GM12878 (cell line): ENCODE measurements at regions not wholly inside any gene's neighbourhood (a gene's known extent, or its start where the extent isn't known, plus 50 kb on each side); places are given as distances from the start of the nearest gene placed in this dataset.

Experiments used
- ATAC-seq: fragments of 200-7000 bp; cut with Tn5 transposase; 3 replicates; pipeline ENCODE4 v1.9.1; 2020; ENCODE audit warnings: mild to moderate bottlenecking, moderate library complexity
- BruUV-seq: library from RNA; stranded (reverse); fragments of 400-500 nt; replicated peaks from 2 replicates; lab custom pipeline; 2021; lab: Mats Ljungman, UMichigan
- CTCF ChIA-PET: fragments of 300-600 bp; sonication (Branson Sonifier 250); formaldehyde crosslinking; extraction: SDS; loops from one replicate; lab custom pipeline; 2021; ENCODE audit warnings: inconsistent platforms; lab: Yijun Ruan, JAX
- POLR2A ChIA-PET: fragments of 350-600 bp; formaldehyde crosslinking; extraction: SDS; loops from one replicate; lab custom pipeline; 2021; ENCODE audit warnings: inconsistent platforms; lab: Charles Lee
- RAD21 ChIA-PET: fragments of 300-600 bp; sonication (Branson Sonifier 250); formaldehyde crosslinking; loops from one replicate; lab custom pipeline; 2023; ENCODE audit warnings: antibody characterized with exemption; ENCODE audit not compliant: unreplicated experiment; lab: Charles Lee
- SMC1A ChIA-PET: fragments of 300-600 bp; sonication (Branson Sonifier 250); formaldehyde crosslinking; loops from one replicate; lab custom pipeline; 2023; ENCODE audit not compliant: unreplicated experiment, uncharacterized antibody; lab: Charles Lee
- DNase-seq: peaks from one replicate; pipeline ENCODE4 v3.0.0-alpha.2; 2011; ENCODE audit warnings: low read depth, low spot score
- FAIRE-seq: peaks from 3 replicates; lab custom pipeline; 2011; peaks lifted over from hg19 to GRCh38; lab: Jason Lieb, UNC
- H2AFZ ChIP-seq: 2 replicates; pipeline ENCODE4 v1.6.0; 2011; ENCODE audit warnings: low read depth, low read length, control low read depth; ENCODE audit not compliant: control insufficient read depth
- H3K27ac ChIP-seq: 2 replicates; pipeline ENCODE4 v1.5.1; 2011; ENCODE audit warnings: control low read depth; ENCODE audit not compliant: control insufficient read depth, insufficient read depth
- H3K27me3 ChIP-seq, 2 experiments: replicated peaks in 1 of 2; 2 replicates each; pipeline versions ENCODE4 v1.6.0 to v1.6.1; 2011; ENCODE audit warnings: low read length in 1 of 2; ENCODE audit not compliant: control insufficient read depth in 2 of 2, insufficient read depth in 2 of 2
- H3K36me3 ChIP-seq, 2 experiments: 2 replicates each; pipeline ENCODE4 v1.5.1; 2011; ENCODE audit warnings: low read length in 1 of 2; ENCODE audit not compliant: control insufficient read depth in 2 of 2, insufficient read depth in 2 of 2
- H3K4me1 ChIP-seq: 2 replicates; pipeline ENCODE4 v1.6.1; 2011; ENCODE audit warnings: mild to moderate bottlenecking, low read length, moderate library complexity, mixed read lengths; ENCODE audit not compliant: control insufficient read depth, insufficient read depth
- H3K4me2 ChIP-seq: 2 replicates; pipeline ENCODE4 v1.6.0; 2011; ENCODE audit warnings: control low read depth; ENCODE audit not compliant: control insufficient read depth, insufficient read depth
- H3K4me3 ChIP-seq: fragments of 200-600 bp; sonication (generic); 2 replicates; pipeline ENCODE4 v1.5.1; 2016
- H3K79me2 ChIP-seq: 2 replicates; pipeline ENCODE4 v1.6.0; 2011; ENCODE audit warnings: low read length; ENCODE audit not compliant: control insufficient read depth, insufficient read depth
- H3K9ac ChIP-seq: 2 replicates; pipeline ENCODE4 v1.8.0; 2011; ENCODE audit warnings: low read length, control low read depth, mixed read lengths; ENCODE audit not compliant: control insufficient read depth, insufficient read depth
- H3K9me3 ChIP-seq: replicated peaks from 3 replicates; pipeline ENCODE4 v1.5.1; 2011; ENCODE audit warnings: mild to moderate bottlenecking, low read length; ENCODE audit not compliant: control insufficient read depth, insufficient read depth
- H4K20me1 ChIP-seq: 2 replicates; pipeline ENCODE4 v1.6.0; 2011; ENCODE audit not compliant: control insufficient read depth, insufficient read depth
- BCL11A ChIP-seq: IDR thresholded peaks from 2 replicates; pipeline ENCODE4 v1.6.1; 2011; ENCODE audit warnings: low read depth, low read length
- BMI1 ChIP-seq: fragments of 450-650 bp; IDR thresholded peaks from 2 replicates; pipeline ENCODE4 v1.6.1; 2016; ENCODE audit warnings: mild to moderate bottlenecking, moderate library complexity, borderline replicate concordance
- DPF2 ChIP-seq: fragments of 450-650 bp; IDR thresholded peaks from 2 replicates; pipeline ENCODE4 v1.6.1; 2017; ENCODE audit warnings: mild to moderate bottlenecking
- FOS ChIP-seq: IDR thresholded peaks from 3 replicates; pipeline ENCODE4 v1.6.1; 2011; ENCODE audit warnings: borderline replicate concordance; ENCODE audit not compliant: insufficient read length; ENCODE audit errors: extremely low read depth
- KAT2A ChIP-seq: conservative IDR thresholded peaks from 2 replicates; pipeline ENCODE4 v1.6.1; 2011; ENCODE audit warnings: low read depth, low read length; ENCODE audit not compliant: control insufficient read depth
- MYC ChIP-seq: IDR thresholded peaks from 2 replicates; pipeline ENCODE4 v1.6.1; 2011; ENCODE audit warnings: mild to moderate bottlenecking, low read length, moderate library complexity, inconsistent platforms; ENCODE audit not compliant: insufficient read depth, insufficient replicate concordance, insufficient read length, severe bottlenecking
- POLR2A ChIP-seq: IDR thresholded peaks from 2 replicates; pipeline ENCODE4 v1.6.1; 2011; ENCODE audit warnings: low read depth, mild to moderate bottlenecking, low read length
- SREBF1 ChIP-seq: IDR thresholded peaks from 2 replicates; pipeline ENCODE4 v1.6.1; 2012; ENCODE audit warnings: mild to moderate bottlenecking, low read length
- TBL1XR1 ChIP-seq: IDR thresholded peaks from 2 replicates; pipeline ENCODE4 v1.6.1; 2012; ENCODE audit warnings: low read depth, low read length, improper control_type of control experiment
- TCF12 ChIP-seq: IDR thresholded peaks from 2 replicates; pipeline ENCODE4 v1.6.1; 2011; ENCODE audit warnings: low read depth, mild to moderate bottlenecking, low read length
- WGBS: methylation state at CpG from one replicate; pipeline ENCODE4 v1.1.6; 2016; ENCODE audit warnings: low lambda C conversion rate; ENCODE audit not compliant: insufficient replicate concordance, insufficient coverage; ENCODE audit errors: missing lambda C conversion rate; 5-methylcytosine and 5-hydroxymethylcytosine counted together
- in situ Hi-C: fragments of 300-500 bp; cut with MboI; formaldehyde crosslinking; loops from 9 replicates; pipeline ENCODE4 v1.14.3; 2018; ENCODE audit warnings: mixed read lengths
- intact Hi-C: fragments of 100-400 bp; cut with micrococcal nuclease; formaldehyde crosslinking; loops from one replicate; pipeline ENCODE4 v1.14.2; 2022; ENCODE audit not compliant: unreplicated experiment
- TF ChIP-seq, protein P1 (sequence below): IDR thresholded peaks from 2 replicates; pipeline ENCODE4 v1.6.1; 2012; ENCODE audit warnings: low read depth, low read length, improper control_type of control experiment
- TF ChIP-seq, protein P2 (sequence below): IDR thresholded peaks from 2 replicates; pipeline ENCODE4 v1.6.1; 2011; ENCODE audit warnings: borderline replicate concordance, low read depth, mild to moderate bottlenecking, moderate library complexity, low read length; ENCODE audit not compliant: insufficient read depth, poor library complexity, severe bottlenecking

DNA sequence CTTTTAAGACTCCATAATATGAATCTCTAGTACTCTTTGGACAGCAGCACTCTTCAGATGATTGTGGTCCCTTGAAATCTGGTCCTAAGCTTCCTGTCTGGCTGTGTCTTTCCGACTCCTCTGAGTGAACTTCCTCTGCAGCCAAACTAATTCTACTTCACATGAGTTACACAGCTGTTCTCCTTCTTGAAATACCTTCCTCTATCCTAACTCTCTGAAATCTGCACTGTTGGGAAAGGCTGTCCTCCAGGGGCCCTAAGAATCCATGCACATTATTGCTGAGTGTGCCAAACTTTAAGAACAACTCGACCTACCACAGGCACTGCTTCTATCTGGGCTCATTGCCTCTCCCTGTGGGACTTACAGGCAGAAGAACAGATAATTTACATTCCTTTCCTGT lies 217.3 kb upstream of the ARHGAP42 start:
- H4K20me1 ChIP-seq, result no peaks in the 10 kb centered on the region
- ChIA-PET CTCF (no interaction called here), POLR2A (no interaction called here), SMC1A (no interaction called here), RAD21 (no interaction called here)
- BruUV-seq, result no TSS peak
- H2AFZ ChIP-seq, result no peak overlapping the region
- H3K4me2 ChIP-seq, result no peak overlapping the region
- TF ChIP-seq POLR2A (no peak), SREBF1 (no peak)
- no peaks in the 10 kb centered on the region for H3K27me3 ChIP-seq
- DNase-seq, result no peak
- no peak overlapping the region for H3K4me3 ChIP-seq
- in situ Hi-C loops (no loop called here), intact Hi-C loops (no loop called here)
- H3K4me1 ChIP-seq, result no peaks in the 10 kb centered on the region
- WGBS, result 0% methylated on average over 2 of the region's 2 CpGs
- FAIRE-seq, result no peak
- no peaks in the 10 kb centered on the region for H3K9me3 ChIP-seq
- no peaks in the 10 kb centered on the region for H3K79me2 ChIP-seq
- H3K9ac ChIP-seq, result no peak overlapping the region
- no peak overlapping the region for H3K27ac ChIP-seq
- no peak for ATAC-seq
- H3K36me3 ChIP-seq, result no peaks in the 10 kb centered on the region

DNA sequence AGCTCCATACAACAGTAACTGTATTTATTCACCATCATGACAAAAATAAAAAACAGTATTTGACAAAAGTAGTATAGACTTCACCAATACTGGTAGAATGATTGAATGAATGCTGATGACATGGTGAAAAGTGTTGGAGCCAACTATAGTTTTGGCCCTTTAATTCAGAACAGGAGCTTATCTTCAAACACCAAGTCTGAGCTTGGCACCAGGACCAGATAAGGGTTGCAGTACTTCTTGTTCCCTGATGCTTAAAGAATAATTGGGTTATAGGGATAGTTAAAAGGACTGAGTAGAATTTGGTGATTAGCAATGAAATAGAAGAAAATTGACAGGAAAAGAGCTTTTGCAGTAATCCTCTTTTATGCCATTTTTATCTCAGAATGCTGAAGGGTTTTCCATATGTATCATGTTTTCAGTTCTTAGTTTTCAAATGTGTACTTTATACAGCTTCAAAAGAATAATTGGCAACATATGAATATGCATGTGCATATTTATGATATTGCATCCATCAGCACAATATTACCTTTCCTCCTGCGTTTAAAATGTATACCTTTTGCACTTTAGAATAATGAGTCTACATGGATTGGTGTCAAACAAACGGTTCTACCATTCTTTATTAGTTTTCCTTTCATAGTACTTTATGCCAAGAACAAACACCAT lies 214.2 kb upstream of the ARHGAP42 start:
- H3K36me3 ChIP-seq, result no peaks in the 10 kb centered on the region
- H2AFZ ChIP-seq, result no peak overlapping the region
- H3K4me2 ChIP-seq, result no peak overlapping the region
- H3K27ac ChIP-seq, result no peak overlapping the region
- DNase-seq, result no peak
- H3K79me2 ChIP-seq, result no peaks in the 10 kb centered on the region
- H3K27me3 ChIP-seq, result no peaks in the 10 kb centered on the region
- RAD21 ChIA-PET, result no interaction called here
- no TSS peak for BruUV-seq
- no peaks in the 10 kb centered on the region for H3K9me3 ChIP-seq
- H3K4me1 ChIP-seq, result no peaks in the 10 kb centered on the region
- in situ Hi-C loops (no loop called here), intact Hi-C loops (no loop called here)
- WGBS, result 3% methylated on average over 2 of the region's 2 CpGs
- H3K9ac ChIP-seq, result no peak overlapping the region
- no peak for FAIRE-seq
- ATAC-seq, result no peak
- SMC1A ChIA-PET, result interaction anchor here (0.6 kb wide), 1 partner anchor 12 kb away, joined by 3 read pairs; no protein-coding TSS in a partner anchor
- POLR2A ChIA-PET, result no interaction called here
- no peak for TF ChIP-seq KAT2A
- TF ChIP-seq DPF2, result no peak
- TF ChIP-seq, protein P1, sequence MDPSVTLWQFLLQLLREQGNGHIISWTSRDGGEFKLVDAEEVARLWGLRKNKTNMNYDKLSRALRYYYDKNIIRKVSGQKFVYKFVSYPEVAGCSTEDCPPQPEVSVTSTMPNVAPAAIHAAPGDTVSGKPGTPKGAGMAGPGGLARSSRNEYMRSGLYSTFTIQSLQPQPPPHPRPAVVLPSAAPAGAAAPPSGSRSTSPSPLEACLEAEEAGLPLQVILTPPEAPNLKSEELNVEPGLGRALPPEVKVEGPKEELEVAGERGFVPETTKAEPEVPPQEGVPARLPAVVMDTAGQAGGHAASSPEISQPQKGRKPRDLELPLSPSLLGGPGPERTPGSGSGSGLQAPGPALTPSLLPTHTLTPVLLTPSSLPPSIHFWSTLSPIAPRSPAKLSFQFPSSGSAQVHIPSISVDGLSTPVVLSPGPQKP, result no peak
- TF ChIP-seq TBL1XR1, result no peak
- no peak for TF ChIP-seq BCL11A
- TF ChIP-seq TCF12, result no peak
- no peak for TF ChIP-seq BMI1
- no peak for TF ChIP-seq FOS
- TF ChIP-seq MYC, result no peak
- TF ChIP-seq, protein P2, sequence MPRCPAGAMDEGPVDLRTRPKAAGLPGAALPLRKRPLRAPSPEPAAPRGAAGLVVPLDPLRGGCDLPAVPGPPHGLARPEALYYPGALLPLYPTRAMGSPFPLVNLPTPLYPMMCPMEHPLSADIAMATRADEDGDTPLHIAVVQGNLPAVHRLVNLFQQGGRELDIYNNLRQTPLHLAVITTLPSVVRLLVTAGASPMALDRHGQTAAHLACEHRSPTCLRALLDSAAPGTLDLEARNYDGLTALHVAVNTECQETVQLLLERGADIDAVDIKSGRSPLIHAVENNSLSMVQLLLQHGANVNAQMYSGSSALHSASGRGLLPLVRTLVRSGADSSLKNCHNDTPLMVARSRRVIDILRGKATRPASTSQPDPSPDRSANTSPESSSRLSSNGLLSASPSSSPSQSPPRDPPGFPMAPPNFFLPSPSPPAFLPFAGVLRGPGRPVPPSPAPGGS, result no peak
- CTCF ChIA-PET, result no interaction called here
- no peak overlapping the region for H3K4me3 ChIP-seq
- no peaks in the 10 kb centered on the region for H4K20me1 ChIP-seq
